HCT116 (cell line): ENCODE measurements at regions not wholly inside any gene's neighbourhood (a gene's known extent, or its start where the extent isn't known, plus 50 kb on each side); places are given as distances from the start of the nearest gene placed in this dataset.

Experiments
- ATAC-seq: fragments of 200-7000 bp; cut with Tn5 transposase; 2 replicates; pipeline ENCODE4 v1.9.1; 2020; ENCODE audit warnings: mild to moderate bottlenecking, moderate library complexity
- BruUV-seq: library from RNA; stranded (reverse); fragments of 400-500 nt; replicated peaks from 2 replicates; lab custom pipeline; 2021; lab: Mats Ljungman, UMichigan
- CTCF ChIA-PET: fragments of 300-600 bp; sonication (Branson Sonifier 250); formaldehyde crosslinking; loops from one replicate; lab custom pipeline; 2021; ENCODE audit warnings: antibody characterized with exemption; lab: Charles Lee
- POLR2A ChIA-PET: fragments of 300-600, 350-600 bp; sonication (Branson Sonifier 250); formaldehyde crosslinking; loops from one replicate; lab custom pipeline; 2021; ENCODE audit warnings: antibody characterized with exemption; lab: Charles Lee
- RAD21 ChIA-PET, 2 experiments: fragments of 300-600 bp; sonication (Branson Sonifier 250); formaldehyde crosslinking; loops; one replicate each; lab custom pipeline; 2023; ENCODE audit warnings: low total read pairs in 2 of 2; ENCODE audit not compliant: uncharacterized antibody in 2 of 2, unreplicated experiment in 2 of 2, low non-redundant PET in 1 of 2; lab: Charles Lee
- DNase-seq: peaks from one replicate; pipeline ENCODE4 v3.0.0-alpha.2; 2010; ENCODE audit warnings: low read depth, low spot score
- H2AFZ ChIP-seq: fragments of 200-600 bp; shearing (Covaris generic), sonication (generic); 2 replicates; pipeline ENCODE4 v1.6.1; 2017; ENCODE audit warnings: low read depth, mixed run types, mixed read lengths, antibody characterized with exemption, low read length; ENCODE audit not compliant: poor library complexity, severe bottlenecking
- H3K27ac ChIP-seq: 2 replicates; pipeline ENCODE4 v1.5.1; 2012; ENCODE audit warnings: low read depth, low read length
- H3K27me3 ChIP-seq: fragments of 200-600 bp; sonication (generic); 2 replicates; pipeline ENCODE4 v1.6.1; 2016; ENCODE audit warnings: mixed run types, low read length, mixed read lengths; ENCODE audit not compliant: insufficient read depth
- H3K36me3 ChIP-seq, 2 experiments: fragments of 200-500 bp in 1 of 2; fragments of 200-600 bp in 1 of 2; sonication (Bioruptor generic) in 1 of 2; sonication (generic) in 1 of 2; 2 replicates each; pipeline versions ENCODE4 v1.5.1 to v1.6.1; 2014 to 2016; ENCODE audit warnings: low read length in 2 of 2, inconsistent platforms in 1 of 2, mixed read lengths in 1 of 2, mixed run types in 1 of 2; ENCODE audit not compliant: insufficient read depth in 2 of 2, control insufficient read depth in 1 of 2
- H3K4me1 ChIP-seq, 2 experiments: fragments of 200-600 bp in 1 of 2; sonication (generic) in 1 of 2; 2 replicates each; pipeline versions ENCODE4 v1.5.1 to v1.6.1; 2012 to 2017; ENCODE audit warnings: low read length in 2 of 2, inconsistent platforms in 1 of 2, mild to moderate bottlenecking in 1 of 2, mixed read lengths in 1 of 2, mixed run types in 1 of 2, moderate library complexity in 1 of 2; ENCODE audit not compliant: insufficient read depth in 2 of 2, control insufficient read depth in 1 of 2
- H3K4me2 ChIP-seq: fragments of 200-600 bp; sonication (generic); 2 replicates; pipeline ENCODE4 v1.6.1; 2017; ENCODE audit warnings: mixed run types, low read length, mixed read lengths
- H3K4me3 ChIP-seq, 2 experiments: fragments of 200-600 bp in 1 of 2; sonication (generic) in 1 of 2; replicated peaks in 1 of 2; 2 replicates each; pipeline ENCODE4 v1.5.1; 2011 to 2016; ENCODE audit warnings: low read length in 2 of 2, control low read depth in 1 of 2, low read depth in 1 of 2, mild to moderate bottlenecking in 1 of 2, mixed read lengths in 1 of 2, mixed run types in 1 of 2
- H3K79me2 ChIP-seq: fragments of 200-600 bp; sonication (generic); 2 replicates; pipeline ENCODE4 v1.6.1; 2017; ENCODE audit warnings: mild to moderate bottlenecking, mixed run types, low read length, moderate library complexity, mixed read lengths; ENCODE audit not compliant: insufficient read depth
- H3K9ac ChIP-seq: fragments of 200-600 bp; sonication (generic); 2 replicates; pipeline ENCODE4 v1.6.1; 2016; ENCODE audit warnings: low read length, mixed read lengths
- H3K9me2 ChIP-seq: fragments of 200-600 bp; sonication (generic), shearing (Covaris generic); 2 replicates; pipeline ENCODE4 v1.6.1; 2017; ENCODE audit warnings: mixed run types, mild to moderate bottlenecking, moderate library complexity; ENCODE audit not compliant: insufficient read depth
- H3K9me3 ChIP-seq, 2 experiments: fragments of 200-500 bp in 1 of 2; fragments of 200-600 bp in 1 of 2; sonication (Bioruptor generic) in 1 of 2; sonication (generic) in 1 of 2; 2 replicates each; pipeline ENCODE4 v1.6.1; 2014 to 2017; ENCODE audit warnings: low read length in 2 of 2, mixed read lengths in 2 of 2, inconsistent platforms in 1 of 2, low read depth in 1 of 2, mild to moderate bottlenecking in 1 of 2, mixed run types in 1 of 2, moderate library complexity in 1 of 2; ENCODE audit not compliant: control insufficient read depth in 1 of 2, insufficient read depth in 1 of 2
- H4K20me1 ChIP-seq: fragments of 200-600 bp; sonication (generic), shearing (Covaris generic); 2 replicates; pipeline ENCODE4 v1.6.1; 2017; ENCODE audit warnings: mixed run types, mild to moderate bottlenecking, moderate library complexity; ENCODE audit not compliant: insufficient read depth
- CTCF ChIP-seq, 3 experiments: fragments of 200-600 bp in 1 of 3; sonication (generic) in 1 of 3; IDR thresholded peaks in 2 of 3; conservative IDR thresholded peaks in 1 of 3; 2 replicates each; pipeline ENCODE4 v1.5.1; 2012 to 2017; ENCODE audit warnings: low read depth in 2 of 3, low read length in 2 of 3, antibody characterized with exemption in 1 of 3, borderline replicate concordance in 1 of 3, control low read depth in 1 of 3, mild to moderate bottlenecking in 1 of 3, mixed read lengths in 1 of 3, mixed run types in 1 of 3, moderate library complexity in 1 of 3; ENCODE audit not compliant: insufficient read depth in 1 of 3
- POLR2A ChIP-seq: IDR thresholded peaks from 2 replicates; pipeline ENCODE4 v1.7.0; 2011; ENCODE audit warnings: borderline replicate concordance; ENCODE audit not compliant: insufficient read depth, insufficient read length; ENCODE audit errors: extremely low read depth
- RAD21 ChIP-seq: IDR thresholded peaks from 2 replicates; pipeline ENCODE4 v1.6.1; 2012; ENCODE audit warnings: low read depth, mild to moderate bottlenecking
- YY1 ChIP-seq: IDR thresholded peaks from 2 replicates; pipeline ENCODE4 v1.6.1; 2011; ENCODE audit warnings: low read length, low read depth, moderate library complexity, mild to moderate bottlenecking; ENCODE audit not compliant: insufficient replicate concordance; ENCODE audit errors: extremely low read depth
- ZFX ChIP-seq: fragments of 450-650 bp; IDR thresholded peaks from 2 replicates; pipeline ENCODE4 v1.6.1; 2017
- ZNF274 ChIP-seq: fragments of 200-500 bp; sonication (Bioruptor generic); IDR thresholded peaks from 2 replicates; pipeline ENCODE4 v1.6.1; 2014; ENCODE audit warnings: mild to moderate bottlenecking, low read depth, low read length, inconsistent platforms
- intact Hi-C: fragments of 100-400 bp; cut with micrococcal nuclease; formaldehyde crosslinking; loops from 2 replicates; pipeline ENCODE4 v1.10.0; 2022

GRCh38 chr11:32024948-32025347 lies 65.9 kb upstream of the RCN1 start:
- BruUV-seq, result no TSS peak
- Histone ChIP-seq H2AFZ (no peak overlapping the region), H3K4me3 (no peak overlapping the region), H3K9me3 (no peaks in the 10 kb centered on the region), H3K36me3 (no peaks in the 10 kb centered on the region), H3K9ac (no peak overlapping the region), H4K20me1 (no peaks in the 10 kb centered on the region), H3K9me2 (no peaks in the 10 kb centered on the region), H3K79me2 (no peaks in the 10 kb centered on the region), H3K27ac (no peak overlapping the region), H3K4me2 (no peak overlapping the region), H3K27me3 (peaks cover 4% of the 10 kb centered on the region; the same call in 1 of the 2 replicates), H3K4me1 (no peaks in the 10 kb centered on the region)
- CTCF ChIA-PET, result interaction anchor here (1.6 kb wide), 1 partner anchor 27 kb away, joined by 4 read pairs; no protein-coding TSS in a partner anchor
- intact Hi-C loops, result no loop called here
- no peak for ATAC-seq
- DNase-seq, result no peak
- POLR2A ChIA-PET, result no interaction called here
- TF ChIP-seq ZFX, result no peak
- no peak for TF ChIP-seq POLR2A
- no peak for TF ChIP-seq RAD21
- TF ChIP-seq ZNF274, result no peak
- TF ChIP-seq CTCF (IDR thresholded peaks at IDR 0.05 in 2 of 3, conservative IDR thresholded peaks at IDR 0.05 in 1 of 3; ENCODE audit: borderline replicate concordance in 1 of 3, insufficient read depth in 1 of 3, low read depth in 2 of 3, low read length in 2 of 3), result no peak
- TF ChIP-seq YY1, result no peak
- RAD21 ChIA-PET, result no interaction called here
